ENCODE measurements at regions not wholly inside any gene's neighbourhood (a gene's known extent, or its start where the extent isn't known, plus 50 kb on each side); places are given as distances from the start of the nearest gene placed in this dataset.

DNA sequence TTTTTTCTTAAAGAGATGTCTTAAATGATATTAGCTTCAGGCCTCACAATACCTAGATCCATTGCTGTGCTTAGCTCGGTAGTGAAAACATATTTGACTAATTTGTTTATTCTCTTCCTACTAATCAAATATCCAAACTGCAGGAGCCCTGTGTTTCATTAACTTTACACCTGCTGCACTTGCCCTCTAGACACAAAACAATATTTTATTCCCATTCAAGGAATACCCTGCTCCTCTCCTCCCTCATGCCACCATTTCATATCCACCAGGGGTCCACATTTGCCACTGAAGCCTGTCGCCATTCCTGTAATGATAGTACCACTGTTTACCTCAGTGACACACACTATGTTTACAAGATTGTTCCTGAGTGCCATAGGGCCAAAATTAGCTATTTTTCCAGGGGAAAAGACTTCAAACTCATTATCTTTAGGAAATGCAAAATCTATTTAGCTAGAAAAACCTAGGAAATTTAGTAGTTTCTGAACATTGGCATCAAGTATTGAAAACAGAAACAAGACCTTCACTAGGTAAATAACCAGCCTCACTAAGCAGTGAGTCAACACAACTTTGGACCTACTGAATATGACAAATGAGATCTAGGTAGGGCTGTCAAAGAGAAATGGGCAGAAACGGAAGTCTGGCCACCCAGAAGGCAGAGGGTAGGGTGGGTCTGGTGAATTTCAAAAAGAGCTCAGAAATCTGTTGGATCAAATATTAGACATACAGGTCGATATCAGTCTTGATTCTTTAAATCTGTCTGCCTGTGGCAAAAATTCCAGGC lies 134.6 kb upstream of the KCNK1 start:
- Mint-ChIP-seq H3K27ac (no peak overlapping the region), H3K27me3 (ENCODE audit: low read depth) (peaks cover 8% of the 10 kb centered on the region), H3K4me1 (ENCODE audit: low read depth) (no peaks in the 10 kb centered on the region), H3K9me3 (ENCODE audit: insufficient read depth) (no peaks in the 10 kb centered on the region), H3K36me3 (ENCODE audit: low read depth) (no peaks in the 10 kb centered on the region), H3K4me3 (no peak overlapping the region)
- ATAC-seq (no peak), DNase-seq (no peak)
- ChIA-PET CTCF (no interaction called here), POLR2A (no interaction called here)

DNA sequence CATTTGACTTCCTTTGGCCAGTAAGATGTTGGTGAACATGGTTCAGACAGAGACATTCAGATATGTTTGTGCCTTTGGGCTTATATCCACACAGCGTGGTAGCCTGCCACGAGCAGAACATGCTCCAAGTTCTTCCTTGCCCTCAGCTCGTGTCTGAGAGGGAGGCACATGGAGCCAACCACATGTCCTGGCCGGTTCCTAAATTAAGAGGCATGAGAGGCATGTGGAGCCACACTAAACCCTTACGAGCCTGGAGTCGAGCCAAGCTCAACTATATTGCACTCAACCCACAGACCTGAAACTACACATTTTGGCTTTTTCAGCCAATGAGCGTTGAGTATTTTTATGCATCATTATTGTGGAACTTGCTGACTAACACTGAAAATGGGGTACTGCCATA lies 133.7 kb upstream of the KCNK1 start:
- Mint-ChIP-seq H3K4me3 (no peak overlapping the region), H3K27ac (no peak overlapping the region)
- CTCF ChIA-PET = no interaction called here

GRCh38 chr1:233482388-233482787 lies 131.5 kb upstream of the KCNK1 start:
- no peak overlapping the region for H3K4me3 Mint-ChIP-seq
- CTCF ChIA-PET = no interaction called here
- H3K36me3 Mint-ChIP-seq (ENCODE audit: low read depth) = no peaks in the 10 kb centered on the region
- no peaks in the 10 kb centered on the region for H3K4me1 Mint-ChIP-seq (ENCODE audit: low read depth)
- no peaks in the 10 kb centered on the region for H3K9me3 Mint-ChIP-seq (ENCODE audit: insufficient read depth)
- POLR2A ChIA-PET = interaction anchor here (0.6 kb wide), 1 partner anchor 20 kb away, joined by 3 read pairs; no protein-coding TSS in a partner anchor
- H3K27me3 Mint-ChIP-seq (ENCODE audit: low read depth) = peaks cover 7% of the 10 kb centered on the region
- H3K27ac Mint-ChIP-seq = no peak overlapping the region
- no peak for ATAC-seq
- DNase-seq = no peak

More for the DNA sequence above, 133.7 kb upstream of the KCNK1 start:
- peaks cover 10% of the 10 kb centered on the region for H3K27me3 Mint-ChIP-seq (ENCODE audit: low read depth)
- no peaks in the 10 kb centered on the region for H3K36me3 Mint-ChIP-seq (ENCODE audit: low read depth)
- H3K4me1 Mint-ChIP-seq (ENCODE audit: low read depth) = no peaks in the 10 kb centered on the region
- DNase-seq = no peak
- ATAC-seq = no peak
- POLR2A ChIA-PET = no interaction called here
- H3K9me3 Mint-ChIP-seq (ENCODE audit: insufficient read depth) = no peaks in the 10 kb centered on the region

- Mint-ChIP-seq H3K36me3 (ENCODE audit: low read depth) (no peaks in the 10 kb centered on the region), H3K4me3 (no peak overlapping the region), H3K9me3 (ENCODE audit: insufficient read depth) (no peaks in the 10 kb centered on the region), H3K27ac (no peak overlapping the region), H3K4me1 (ENCODE audit: low read depth) (no peaks in the 10 kb centered on the region), H3K27me3 (ENCODE audit: low read depth) (peaks cover 4% of the 10 kb centered on the region)
- ChIA-PET POLR2A (no interaction called here), CTCF (no interaction called here)
- no peak for DNase-seq
- no peak for ATAC-seq
Measured at GRCh38 chr1:233485385-233485784, 128.5 kb upstream of the KCNK1 start.

GRCh38 chr1:233485809-233486398 lies 128.0 kb upstream of the KCNK1 start:
- H3K36me3 Mint-ChIP-seq (ENCODE audit: low read depth) = no peaks in the 10 kb centered on the region
- DNase-seq (no peak), ATAC-seq (no peak)
- ChIA-PET POLR2A (no interaction called here), CTCF (no interaction called here)
- H3K27me3 Mint-ChIP-seq (ENCODE audit: low read depth) = peaks cover 4% of the 10 kb centered on the region
- no peak overlapping the region for H3K4me3 Mint-ChIP-seq
- no peaks in the 10 kb centered on the region for H3K9me3 Mint-ChIP-seq (ENCODE audit: insufficient read depth)
- H3K4me1 Mint-ChIP-seq (ENCODE audit: low read depth) = no peaks in the 10 kb centered on the region
- no peak overlapping the region for H3K27ac Mint-ChIP-seq

- DNase-seq = no peak
- ATAC-seq = no peak
- H3K4me1 Mint-ChIP-seq (ENCODE audit: low read depth) = no peaks in the 10 kb centered on the region
- no peak overlapping the region for H3K4me3 Mint-ChIP-seq
- POLR2A ChIA-PET = no interaction called here
- CTCF ChIA-PET = no interaction called here
- no peaks in the 10 kb centered on the region for H3K9me3 Mint-ChIP-seq (ENCODE audit: insufficient read depth)
- H3K27me3 Mint-ChIP-seq (ENCODE audit: low read depth) = peaks cover 4% of the 10 kb centered on the region
- H3K27ac Mint-ChIP-seq = no peak overlapping the region
- H3K36me3 Mint-ChIP-seq (ENCODE audit: low read depth) = no peaks in the 10 kb centered on the region
Measured at GRCh38 chr1:233487408-233487807, 126.5 kb upstream of the KCNK1 start.

- Mint-ChIP-seq H3K4me3 (no peak overlapping the region), H3K27ac (no peak overlapping the region), H3K4me1 (ENCODE audit: low read depth) (no peaks in the 10 kb centered on the region), H3K36me3 (ENCODE audit: low read depth) (no peaks in the 10 kb centered on the region), H3K9me3 (ENCODE audit: insufficient read depth) (no peaks in the 10 kb centered on the region), H3K27me3 (ENCODE audit: low read depth) (peaks cover 4% of the 10 kb centered on the region)
- DNase-seq (no peak), ATAC-seq (no peak)
- ChIA-PET POLR2A (no interaction called here), CTCF (interaction anchor here (1.5 kb wide), 1 partner anchor 48 kb away, joined by 4 read pairs; no protein-coding TSS in a partner anchor)
Measured at GRCh38 chr1:233489411-233489810, 124.5 kb upstream of the KCNK1 start.

DNA sequence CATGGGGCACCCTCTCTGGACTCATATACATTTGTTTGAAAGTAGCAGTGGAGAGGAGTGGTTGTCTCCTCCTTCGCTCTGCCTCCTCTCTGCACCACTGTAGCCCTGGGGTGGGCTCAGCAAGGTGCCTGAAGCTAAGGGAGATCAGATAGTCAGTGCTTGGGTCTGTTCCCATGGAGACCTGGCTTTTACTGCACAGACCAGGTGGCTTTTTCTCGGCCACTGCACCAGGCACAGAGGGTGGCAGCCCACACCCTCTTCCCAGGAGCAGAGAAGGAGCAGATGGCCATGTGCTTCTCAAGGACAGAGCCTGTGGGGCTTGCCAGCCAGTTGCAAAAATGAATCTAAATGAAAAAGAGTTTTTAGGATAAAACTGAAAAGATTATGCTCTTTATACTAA lies 123.4 kb upstream of the KCNK1 start:
- Mint-ChIP-seq H3K4me1 (ENCODE audit: low read depth) (no peaks in the 10 kb centered on the region), H3K36me3 (ENCODE audit: low read depth) (no peaks in the 10 kb centered on the region), H3K9me3 (ENCODE audit: insufficient read depth) (no peaks in the 10 kb centered on the region), H3K4me3 (no peak overlapping the region), H3K27me3 (ENCODE audit: low read depth) (no peaks in the 10 kb centered on the region), H3K27ac (no peak overlapping the region)
- ChIA-PET CTCF (interaction anchor here (1.7 kb wide), 1 partner anchor 50 kb away, joined by 4 read pairs; no protein-coding TSS in a partner anchor), POLR2A (no interaction called here)
- no peak for ATAC-seq
- no peak for DNase-seq

DNA sequence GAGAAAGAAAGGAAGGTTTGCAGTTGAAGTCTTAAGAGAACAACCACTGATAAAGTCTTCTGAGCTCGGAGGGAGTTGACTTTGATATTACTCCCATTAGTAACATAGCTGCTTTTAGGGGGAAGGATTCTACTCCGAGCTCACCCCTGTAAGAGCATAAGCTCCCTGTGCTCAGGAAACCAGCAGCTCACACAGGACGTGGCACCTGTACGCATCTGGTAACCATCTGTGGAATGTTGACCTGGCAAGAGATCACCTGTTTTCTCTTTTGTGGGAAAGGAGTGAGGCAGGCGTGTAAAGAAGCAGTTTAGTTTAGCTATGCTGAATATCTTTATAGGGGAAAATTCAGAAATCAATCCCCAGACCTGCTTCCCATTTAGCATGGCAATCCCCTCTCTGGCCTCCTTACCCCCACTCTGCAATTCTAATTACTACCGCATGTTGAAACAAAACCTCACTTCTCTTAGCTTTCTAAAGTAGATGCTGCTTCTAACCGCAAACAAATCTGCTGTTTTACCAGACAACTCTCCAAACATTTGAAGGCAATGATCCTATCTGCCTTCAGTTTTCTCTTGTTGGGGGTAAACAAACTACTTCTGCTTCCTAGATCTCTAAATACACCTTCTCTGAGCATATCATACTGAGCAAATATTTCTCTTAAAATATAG lies 121.8 kb upstream of the KCNK1 start:
- no peak for ATAC-seq
- Mint-ChIP-seq H3K4me1 (ENCODE audit: low read depth) (no peaks in the 10 kb centered on the region), H3K27ac (no peak overlapping the region), H3K9me3 (ENCODE audit: insufficient read depth) (no peaks in the 10 kb centered on the region), H3K36me3 (ENCODE audit: low read depth) (no peaks in the 10 kb centered on the region), H3K27me3 (ENCODE audit: low read depth) (no peaks in the 10 kb centered on the region), H3K4me3 (no peak overlapping the region)
- DNase-seq = no peak
- ChIA-PET POLR2A (no interaction called here), CTCF (interaction anchor here (1.7 kb wide), 1 partner anchor 51 kb away, joined by 4 read pairs; no protein-coding TSS in a partner anchor)

- H3K36me3 Mint-ChIP-seq (ENCODE audit: low read depth) = no peaks in the 10 kb centered on the region
- no peak overlapping the region for H3K27ac Mint-ChIP-seq
- POLR2A ChIA-PET = no interaction called here
- H3K4me3 Mint-ChIP-seq = no peak overlapping the region
- DNase-seq (no peak), ATAC-seq (no peak)
- CTCF ChIA-PET = no interaction called here
- H3K27me3 Mint-ChIP-seq (ENCODE audit: low read depth) = no peaks in the 10 kb centered on the region
- no peaks in the 10 kb centered on the region for H3K9me3 Mint-ChIP-seq (ENCODE audit: insufficient read depth)
- H3K4me1 Mint-ChIP-seq (ENCODE audit: low read depth) = no peaks in the 10 kb centered on the region
Measured at GRCh38 chr1:233496993-233497392, 116.9 kb upstream of the KCNK1 start.

- ChIA-PET POLR2A (no interaction called here), CTCF (no interaction called here)
- ATAC-seq = no peak
- Mint-ChIP-seq H3K4me3 (no peak overlapping the region), H3K27ac (no peak overlapping the region), H3K36me3 (ENCODE audit: low read depth) (no peaks in the 10 kb centered on the region), H3K27me3 (ENCODE audit: low read depth) (no peaks in the 10 kb centered on the region), H3K9me3 (ENCODE audit: insufficient read depth) (no peaks in the 10 kb centered on the region), H3K4me1 (ENCODE audit: low read depth) (no peaks in the 10 kb centered on the region)
- DNase-seq = no peak
Measured at GRCh38 chr1:233497679-233498078, 116.2 kb upstream of the KCNK1 start.

DNA sequence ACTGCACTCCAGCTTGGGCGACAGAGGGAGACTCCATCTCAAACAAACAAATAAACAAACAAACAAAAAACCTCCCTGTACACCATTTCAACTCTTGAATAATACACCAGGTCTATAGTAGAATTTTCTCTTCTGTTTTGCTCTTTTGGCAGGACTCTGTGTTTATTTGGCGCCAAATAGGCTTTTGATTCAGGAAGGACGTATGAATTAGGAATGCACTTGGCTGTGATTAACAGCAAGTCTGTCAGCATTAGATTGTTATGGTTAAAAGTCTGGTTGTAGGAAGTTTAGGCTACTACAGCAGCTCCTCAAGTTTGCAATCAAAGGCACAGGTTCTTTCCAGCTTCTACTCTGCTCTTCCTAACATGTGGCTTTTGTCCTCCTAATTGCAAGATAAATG lies 113.8 kb upstream of the KCNK1 start:
- Mint-ChIP-seq H3K9me3 (ENCODE audit: insufficient read depth) (no peaks in the 10 kb centered on the region), H3K4me1 (ENCODE audit: low read depth) (no peaks in the 10 kb centered on the region), H3K27me3 (ENCODE audit: low read depth) (no peaks in the 10 kb centered on the region), H3K4me3 (no peak overlapping the region), H3K36me3 (ENCODE audit: low read depth) (no peaks in the 10 kb centered on the region), H3K27ac (no peak overlapping the region)
- DNase-seq (no peak), ATAC-seq (no peak)
- CTCF ChIA-PET = no interaction called here
- POLR2A ChIA-PET = no interaction called here

Measured in activated CD8-positive, alpha-beta T cell treated with anti-CD3 and anti-CD28 coated beads, Interleukin-2, amount 10 ng/mL, durations not matched to agents 7 days and 5 days (primary cell).